Vagina (tissue), 2 donors: ENCODE measurements at regions not wholly inside any gene's neighbourhood (a gene's known extent, or its start where the extent isn't known, plus 50 kb on each side); places are given as distances from the start of the nearest gene placed in this dataset.

Experiments
- POLR2A ChIP-seq, 2 donors: fragments of 450-650 bp; IDR thresholded peaks; one replicate each; pipeline ENCODE4 v1.6.1; 2017; ENCODE audit warnings: antibody characterized with exemption in 2 of 2, mild to moderate bottlenecking in 2 of 2, moderate library complexity in 2 of 2
- TF ChIP-seq, protein P1 (sequence below), 3 experiments: fragments of 450-650 bp in 2 of 3; fragments of 200-600 bp in 1 of 3; sonication (generic) in 1 of 3; IDR thresholded peaks; one replicate each; pipeline ENCODE4 v1.5.1; 2017 to 2019; ENCODE audit warnings: antibody characterized with exemption in 3 of 3, mild to moderate bottlenecking in 2 of 3, moderate library complexity in 2 of 3

DNA sequence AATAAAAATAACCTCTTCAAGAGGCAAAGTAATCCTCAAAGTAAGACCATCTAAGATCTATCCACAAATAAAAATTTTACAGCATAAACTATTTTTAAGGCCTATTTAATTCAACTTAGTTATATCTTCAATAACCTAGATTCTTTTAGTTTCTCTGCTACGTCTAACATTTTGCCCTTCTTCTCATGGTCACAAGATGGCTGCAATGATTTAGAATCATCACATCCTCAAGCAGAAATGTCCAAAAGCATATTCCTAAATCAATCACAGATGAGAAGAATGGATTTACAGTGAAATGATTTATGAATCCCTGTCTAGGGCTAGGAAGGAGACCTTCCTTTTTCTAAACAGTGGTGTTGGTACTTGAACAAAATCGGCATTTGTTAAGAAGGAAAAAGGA lies 304.7 kb downstream of the ARHGAP12 start:
- TF ChIP-seq, protein P1, sequence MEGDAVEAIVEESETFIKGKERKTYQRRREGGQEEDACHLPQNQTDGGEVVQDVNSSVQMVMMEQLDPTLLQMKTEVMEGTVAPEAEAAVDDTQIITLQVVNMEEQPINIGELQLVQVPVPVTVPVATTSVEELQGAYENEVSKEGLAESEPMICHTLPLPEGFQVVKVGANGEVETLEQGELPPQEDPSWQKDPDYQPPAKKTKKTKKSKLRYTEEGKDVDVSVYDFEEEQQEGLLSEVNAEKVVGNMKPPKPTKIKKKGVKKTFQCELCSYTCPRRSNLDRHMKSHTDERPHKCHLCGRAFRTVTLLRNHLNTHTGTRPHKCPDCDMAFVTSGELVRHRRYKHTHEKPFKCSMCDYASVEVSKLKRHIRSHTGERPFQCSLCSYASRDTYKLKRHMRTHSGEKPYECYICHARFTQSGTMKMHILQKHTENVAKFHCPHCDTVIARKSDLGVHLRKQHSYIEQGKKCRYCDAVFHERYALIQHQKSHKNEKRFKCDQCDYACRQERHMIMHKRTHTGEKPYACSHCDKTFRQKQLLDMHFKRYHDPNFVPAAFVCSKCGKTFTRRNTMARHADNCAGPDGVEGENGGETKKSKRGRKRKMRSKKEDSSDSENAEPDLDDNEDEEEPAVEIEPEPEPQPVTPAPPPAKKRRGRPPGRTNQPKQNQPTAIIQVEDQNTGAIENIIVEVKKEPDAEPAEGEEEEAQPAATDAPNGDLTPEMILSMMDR (IDR thresholded peaks at IDR 0.05): no peak
- TF ChIP-seq POLR2A (IDR thresholded peaks at IDR 0.05): no peak
